ENCODE measurements at regions not wholly inside any gene's neighbourhood (a gene's known extent, or its start where the extent isn't known, plus 50 kb on each side); places are given as distances from the start of the nearest gene placed in this dataset.

DNA sequence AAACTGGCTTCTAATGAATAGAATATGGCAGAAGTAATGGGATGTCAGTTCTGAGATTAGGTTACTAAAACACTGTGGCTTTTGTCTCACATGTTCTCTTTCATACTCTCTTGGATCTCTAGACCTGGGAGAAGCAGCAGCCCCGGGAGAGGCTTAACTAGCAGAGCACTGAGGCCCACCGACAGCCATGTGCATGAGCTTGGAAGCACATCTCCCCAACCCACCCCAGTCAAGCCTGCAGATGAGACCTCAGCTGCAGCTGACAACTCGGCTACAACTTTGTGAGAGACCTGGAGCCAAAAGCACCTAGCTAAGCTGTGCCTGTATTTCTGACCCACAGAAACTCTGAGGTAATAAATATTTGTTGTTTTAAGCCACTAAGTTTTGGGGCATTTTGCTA lies 100.8 kb downstream of the TRIM29 start:
- ATAC-seq (no peak), DNase-seq (ENCODE audit: low spot score in 2 of 2) (no peak)
- Mint-ChIP-seq H3K27ac (no peak overlapping the region), H3K9me3 (no peaks in the 10 kb centered on the region), H3K36me3 (no peaks in the 10 kb centered on the region)

DNA sequence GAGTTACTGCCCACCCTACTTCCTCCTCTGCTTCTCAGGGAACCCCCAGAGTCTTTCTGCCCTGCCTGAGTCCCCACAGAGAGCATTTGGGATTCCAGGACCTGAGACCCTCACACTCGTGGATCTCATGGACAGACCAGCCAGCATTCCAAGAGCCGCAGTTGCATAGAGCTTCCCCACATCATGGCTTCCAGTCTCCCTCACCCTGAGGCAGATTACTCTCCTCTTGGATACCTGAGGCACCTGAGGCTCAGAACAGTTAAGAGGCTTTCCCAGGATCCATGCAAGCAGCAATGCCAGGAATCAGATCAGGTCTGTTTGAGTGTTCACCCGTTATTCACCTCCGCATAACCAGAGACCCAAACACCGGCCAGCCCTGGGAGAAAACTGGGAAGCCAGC lies 102.2 kb downstream of the TRIM29 start:
- Mint-ChIP-seq H3K27ac (no peak overlapping the region), H3K36me3 (no peaks in the 10 kb centered on the region), H3K9me3 (no peaks in the 10 kb centered on the region)
- ATAC-seq (no peak), DNase-seq (ENCODE audit: low spot score in 2 of 2) (no peak)

DNA sequence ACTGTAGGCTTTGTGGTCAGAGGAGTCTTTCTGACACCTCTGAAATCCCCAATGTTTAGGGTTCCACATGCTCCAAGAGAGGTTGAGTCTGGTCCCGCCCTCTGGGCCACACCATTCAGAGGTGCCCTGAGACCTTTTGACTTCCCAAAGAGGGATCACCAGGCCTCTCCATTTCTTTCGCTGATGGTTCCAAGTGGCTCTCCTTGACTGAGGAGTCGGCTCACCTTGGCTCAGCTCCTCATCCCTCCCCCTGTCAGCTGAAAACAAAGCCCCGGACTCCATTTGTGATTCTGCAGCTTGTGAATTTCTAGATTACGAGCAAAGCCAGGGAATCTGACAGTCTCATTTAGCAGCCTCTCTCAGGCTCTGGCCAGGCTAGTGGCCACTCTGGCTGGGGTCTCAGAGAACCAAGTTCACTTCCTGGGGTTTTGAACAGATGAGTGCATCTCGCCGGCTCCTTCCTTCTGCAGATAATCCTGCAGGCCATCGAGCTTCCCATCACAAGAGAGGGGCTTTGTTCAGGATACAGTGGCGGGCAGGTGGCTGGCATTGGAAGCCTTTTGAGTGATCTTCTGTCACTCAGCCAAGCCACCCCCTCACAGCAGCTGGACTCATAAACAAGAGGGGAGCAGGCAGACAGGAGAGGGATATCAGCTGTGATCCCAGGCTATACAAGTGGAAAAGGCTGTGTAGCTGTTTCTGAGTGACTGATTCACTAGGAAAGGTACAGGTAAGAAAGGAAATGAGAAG lies 102.9 kb downstream of the TRIM29 start:
- ATAC-seq (no peak), DNase-seq (ENCODE audit: low spot score in 2 of 2) (no peak)
- Mint-ChIP-seq H3K36me3 (no peaks in the 10 kb centered on the region), H3K9me3 (no peaks in the 10 kb centered on the region), H3K27ac (no peak overlapping the region)

DNA sequence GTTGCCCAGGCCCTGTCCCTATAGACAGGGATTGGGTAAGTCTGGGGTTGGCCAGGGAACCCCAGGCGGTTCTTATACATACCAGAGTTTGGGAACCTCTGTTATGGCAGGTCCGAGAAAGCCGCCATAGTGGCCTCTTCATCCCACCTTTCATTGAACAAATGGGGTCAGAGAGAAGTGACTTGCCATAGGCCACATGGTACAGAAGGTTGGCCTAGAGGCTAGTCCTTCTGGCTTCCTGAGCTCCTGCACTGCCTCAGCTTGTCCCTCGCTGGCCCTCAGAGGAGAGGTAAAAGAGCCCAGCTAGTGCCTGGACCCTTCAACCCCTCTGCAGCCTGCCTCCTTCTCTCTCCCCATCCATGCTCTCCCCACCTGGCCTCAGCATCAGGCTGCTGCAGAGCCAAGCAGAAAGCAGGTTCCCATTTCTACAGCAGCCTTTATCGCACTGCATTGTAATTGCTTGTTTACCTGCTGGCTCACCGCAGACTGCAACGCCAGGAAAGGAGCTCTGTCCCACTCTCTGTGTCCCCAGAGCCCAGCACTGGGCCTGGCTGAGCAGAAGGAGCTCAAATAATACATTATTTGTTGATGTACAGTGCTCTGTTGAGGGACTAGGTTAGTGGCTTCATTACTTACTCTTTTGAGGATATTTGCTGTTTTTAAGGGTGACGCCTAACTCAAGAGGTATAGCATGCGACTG lies 103.6 kb downstream of the TRIM29 start:
- H3K27ac Mint-ChIP-seq: no peak overlapping the region
- no peak for DNase-seq (ENCODE audit: low spot score in 2 of 2)
- no peaks in the 10 kb centered on the region for H3K9me3 Mint-ChIP-seq
- no peak for ATAC-seq
- no peaks in the 10 kb centered on the region for H3K36me3 Mint-ChIP-seq

DNA sequence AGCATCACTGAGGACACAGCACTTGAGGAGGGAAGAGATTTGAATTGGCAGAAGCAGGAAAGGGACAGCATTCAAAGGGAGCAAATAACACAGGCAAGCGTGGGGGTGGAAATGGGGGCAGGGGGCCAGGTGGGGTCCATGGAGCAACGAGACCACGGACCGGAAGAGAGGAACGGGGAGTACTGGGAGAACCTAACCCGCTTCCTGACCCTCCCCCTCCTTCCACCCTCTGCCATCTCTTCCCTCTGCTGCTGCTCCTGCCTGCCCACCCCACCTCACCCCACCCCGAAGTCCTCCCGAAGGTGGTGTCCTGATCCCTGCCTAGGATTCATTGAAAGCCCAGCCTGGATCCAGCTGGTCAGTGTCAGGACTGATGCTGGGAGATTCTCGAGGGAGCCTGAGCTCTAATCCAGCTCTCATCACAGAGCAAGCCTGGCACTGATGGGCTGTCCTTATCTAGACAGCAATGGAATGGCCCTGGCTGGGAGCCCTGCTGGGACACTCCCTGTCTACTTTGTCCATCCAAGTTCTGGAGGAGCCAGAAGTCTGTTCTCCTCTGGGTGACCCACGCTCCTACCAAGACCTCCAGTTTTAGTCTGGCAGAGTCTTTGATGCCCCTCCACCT lies 105.0 kb downstream of the TRIM29 start:
- Mint-ChIP-seq H3K36me3 (no peaks in the 10 kb centered on the region), H3K9me3 (no peaks in the 10 kb centered on the region), H3K27ac (no peak overlapping the region)
- ATAC-seq: no peak
- no peak for DNase-seq (ENCODE audit: low spot score in 2 of 2)

DNA sequence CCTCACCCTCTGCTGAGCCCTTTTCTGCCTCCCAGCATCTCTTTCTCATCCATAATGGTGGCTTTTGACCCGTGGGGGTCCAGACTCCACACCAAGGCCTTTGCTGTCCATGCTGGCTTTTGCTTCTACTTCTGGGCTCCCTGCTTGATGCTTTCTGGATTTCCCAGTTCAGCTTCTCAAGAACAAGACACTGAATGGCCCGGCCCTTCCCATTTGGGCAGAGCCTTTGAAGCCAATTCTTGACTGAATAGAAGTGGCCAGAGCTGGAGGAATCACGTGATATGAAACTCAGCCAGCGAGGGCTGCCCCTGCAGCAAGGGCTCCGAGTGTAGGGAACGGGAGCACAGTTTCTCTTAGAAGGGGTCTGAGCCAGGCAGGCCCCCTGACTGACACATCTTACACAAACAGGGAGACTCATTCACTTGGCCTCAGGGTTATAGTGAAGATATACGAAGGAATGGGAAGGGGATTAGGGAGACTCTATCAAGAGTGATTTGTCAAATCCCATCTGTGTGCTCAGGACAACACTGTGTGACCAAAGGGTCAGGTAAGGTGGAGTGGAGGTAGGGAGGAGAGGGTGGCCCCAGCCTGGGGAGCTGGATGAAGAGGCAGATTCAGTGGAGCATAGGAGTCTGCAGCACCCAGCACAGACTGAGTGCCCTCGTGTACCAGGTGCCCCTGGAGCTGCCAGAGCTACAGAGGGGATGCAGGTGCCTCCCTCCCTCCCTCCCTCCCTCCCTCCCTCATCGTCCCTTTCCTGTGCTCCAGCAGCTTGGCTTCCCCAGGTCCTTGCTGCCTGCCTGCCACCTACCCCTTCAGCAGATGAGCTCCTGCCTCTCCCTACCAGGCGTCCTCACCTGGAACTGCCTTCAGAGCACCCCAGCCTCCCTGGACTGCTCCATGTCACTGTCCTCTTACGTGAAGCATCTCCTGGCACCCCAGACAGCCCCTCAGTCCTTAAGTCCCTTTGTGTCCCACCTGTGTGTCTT lies 106.0 kb downstream of the TRIM29 start:
- ATAC-seq (no peak), DNase-seq (ENCODE audit: low spot score in 2 of 2) (no peak)
- no peaks in the 10 kb centered on the region for H3K36me3 Mint-ChIP-seq
- no peaks in the 10 kb centered on the region for H3K9me3 Mint-ChIP-seq
- H3K27ac Mint-ChIP-seq: no peak overlapping the region

DNA sequence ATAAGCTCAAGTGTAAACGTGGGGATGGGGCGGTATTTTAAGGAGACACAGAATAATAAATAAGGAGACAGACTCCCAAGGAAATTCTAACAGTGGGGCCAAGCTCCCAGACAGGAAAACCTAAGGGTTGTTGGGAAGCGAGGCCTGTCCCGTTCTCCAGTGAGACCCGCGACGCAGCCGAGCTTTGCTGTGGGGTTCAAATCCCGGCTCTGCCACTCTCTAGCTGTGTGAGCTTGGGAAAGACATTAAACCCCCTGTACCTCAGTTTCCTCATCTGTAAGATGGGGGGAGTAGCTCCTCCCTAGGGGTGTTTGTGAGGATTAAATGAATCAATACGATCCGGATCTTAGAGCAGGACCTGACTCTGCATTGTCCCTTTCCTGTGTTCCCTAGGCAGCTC lies 106.8 kb downstream of the TRIM29 start:
- DNase-seq (ENCODE audit: low spot score in 2 of 2): no peak
- Mint-ChIP-seq H3K9me3 (no peaks in the 10 kb centered on the region), H3K36me3 (no peaks in the 10 kb centered on the region), H3K27ac (no peak overlapping the region)
- no peak for ATAC-seq

DNA sequence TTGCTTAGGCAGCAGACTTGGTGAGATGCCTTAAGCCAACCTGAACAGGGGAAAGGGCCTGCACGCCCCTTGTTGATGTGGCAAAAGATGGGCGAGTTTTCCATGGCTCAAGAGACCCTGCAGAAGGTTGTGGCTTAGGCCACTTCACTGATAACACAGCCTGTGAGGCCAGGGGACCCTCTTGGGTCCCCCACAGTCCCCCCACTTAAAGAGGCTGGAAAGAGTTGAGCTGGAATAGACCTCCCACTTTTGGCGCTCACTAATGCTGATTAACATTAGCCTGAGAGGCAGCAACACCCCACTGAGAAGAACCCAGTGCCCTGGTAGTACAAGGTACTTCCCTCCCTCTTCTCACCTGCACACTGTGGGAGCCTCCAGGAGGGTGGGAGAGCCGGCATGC lies 107.5 kb downstream of the TRIM29 start:
- H3K27ac Mint-ChIP-seq: no peak overlapping the region
- no peaks in the 10 kb centered on the region for H3K9me3 Mint-ChIP-seq
- no peaks in the 10 kb centered on the region for H3K36me3 Mint-ChIP-seq

DNA sequence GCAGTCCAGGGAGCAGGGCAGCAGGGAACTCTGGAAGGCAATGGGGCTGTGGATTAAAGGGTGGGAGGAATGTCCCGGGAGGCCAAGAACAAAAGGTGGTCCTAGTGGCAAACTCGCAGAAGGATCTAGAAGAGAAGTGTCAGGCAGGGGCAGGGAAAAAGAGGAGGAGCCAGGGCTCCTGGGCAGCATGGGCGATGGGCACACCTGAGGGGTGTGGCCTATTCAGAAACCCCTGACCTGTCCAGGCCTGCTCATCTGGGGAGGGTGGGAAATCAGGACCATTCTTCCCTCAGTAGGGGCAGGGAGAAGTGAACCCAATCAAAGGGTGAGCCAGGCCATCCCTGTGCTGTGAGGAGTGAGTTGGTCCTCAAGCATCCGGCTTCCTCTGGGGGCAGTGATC lies 108.6 kb downstream of the TRIM29 start:
- H3K9me3 Mint-ChIP-seq: no peaks in the 10 kb centered on the region
- H3K27ac Mint-ChIP-seq: no peak overlapping the region
- ATAC-seq (no peak), DNase-seq (ENCODE audit: low spot score in 2 of 2) (no peak)
- H3K36me3 Mint-ChIP-seq: no peaks in the 10 kb centered on the region

More for the DNA sequence above, 107.5 kb downstream of the TRIM29 start:
- no peak for ATAC-seq
- no peak for DNase-seq (ENCODE audit: low spot score in 2 of 2)

DNA sequence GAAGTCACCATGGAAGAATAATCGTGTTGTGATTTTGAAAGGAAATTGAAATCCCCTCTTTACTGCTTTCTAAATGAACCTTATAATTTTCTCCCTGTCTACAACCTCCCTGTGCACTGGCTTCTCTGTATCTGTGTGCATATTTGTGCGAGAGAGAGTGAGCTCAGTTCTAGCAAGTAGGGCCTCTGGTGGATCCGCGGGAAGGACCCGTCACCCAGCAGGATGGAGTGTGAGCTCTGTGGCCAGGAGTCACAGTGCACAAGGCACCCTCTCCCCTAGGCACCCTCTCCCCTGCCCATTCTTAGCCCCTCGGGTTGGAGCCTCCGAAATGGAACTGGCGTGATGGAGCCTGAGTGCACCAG lies 109.0 kb downstream of the TRIM29 start:
- ATAC-seq (no peak), DNase-seq (ENCODE audit: low spot score in 2 of 2) (no peak)
- Mint-ChIP-seq H3K9me3 (no peaks in the 10 kb centered on the region), H3K27ac (no peak overlapping the region), H3K36me3 (no peaks in the 10 kb centered on the region)

DNA sequence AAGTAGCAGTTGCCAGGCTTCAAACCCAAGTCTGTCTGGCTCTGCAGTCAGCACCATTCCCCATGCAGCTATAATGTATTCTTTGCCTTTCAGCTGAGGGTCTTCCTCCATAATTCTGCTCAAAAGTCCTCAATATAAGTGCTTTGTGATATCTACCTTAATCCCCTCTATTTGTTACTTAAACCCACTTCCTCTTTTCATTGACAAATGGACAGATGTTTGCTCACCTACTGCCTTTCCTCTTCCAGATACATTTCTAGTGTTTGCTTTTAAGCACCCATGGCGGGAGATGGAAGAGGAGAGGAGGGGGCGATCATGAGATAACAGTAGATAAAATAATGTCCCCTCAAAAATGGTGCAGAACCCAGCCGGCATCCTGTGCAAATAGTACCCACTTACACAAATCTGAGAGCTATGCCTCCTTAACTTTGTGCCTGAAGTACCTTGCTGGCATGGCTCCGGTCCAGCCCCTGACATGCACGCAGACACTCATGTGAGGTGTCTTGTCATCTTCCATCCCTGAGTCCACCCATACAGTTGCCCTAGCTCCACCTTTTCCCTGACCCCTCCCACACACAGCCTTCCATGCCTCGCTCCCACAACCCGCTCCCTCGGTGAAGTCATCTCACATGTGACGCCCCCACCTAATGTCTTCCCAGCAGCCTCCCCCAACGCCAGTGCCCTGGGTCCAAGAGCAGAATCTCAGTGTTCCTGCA lies 109.6 kb downstream of the TRIM29 start:
- Mint-ChIP-seq H3K27ac (no peak overlapping the region), H3K9me3 (no peaks in the 10 kb centered on the region), H3K36me3 (no peaks in the 10 kb centered on the region)
- DNase-seq (ENCODE audit: low spot score in 2 of 2) (no peak), ATAC-seq (no peak)

DNA sequence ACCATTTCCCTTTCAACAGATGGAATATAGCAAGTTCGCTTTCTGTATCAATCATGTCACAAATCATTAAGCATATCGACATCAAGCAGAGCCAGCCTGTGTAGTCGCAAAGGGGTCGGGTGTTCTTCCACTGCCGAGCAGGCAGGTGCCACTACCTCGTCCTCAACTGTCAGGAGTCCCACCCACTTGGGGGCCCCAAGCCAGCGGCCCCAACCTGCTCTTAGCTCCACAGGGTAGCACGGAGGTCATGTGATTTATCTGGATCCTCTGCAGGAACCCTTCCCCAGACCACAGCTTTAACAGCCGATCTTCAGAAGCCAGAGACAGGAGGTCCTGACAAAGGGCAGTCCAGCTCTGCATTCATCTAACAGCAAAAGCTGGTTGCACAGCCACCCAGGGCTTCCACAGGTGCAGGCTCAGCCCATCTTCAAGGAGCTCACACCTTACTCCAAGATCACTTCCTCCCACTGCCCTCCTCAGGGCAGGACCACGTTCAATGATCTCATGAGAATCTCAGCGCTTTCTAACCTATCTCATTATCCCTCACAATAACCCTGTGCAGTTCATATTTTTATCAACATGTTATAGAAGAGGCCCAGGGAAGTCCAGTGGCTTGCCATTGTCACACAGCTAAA lies 110.2 kb downstream of the TRIM29 start:
- Mint-ChIP-seq H3K27ac (no peak overlapping the region), H3K36me3 (no peaks in the 10 kb centered on the region), H3K9me3 (no peaks in the 10 kb centered on the region)
- ATAC-seq (no peak), DNase-seq (ENCODE audit: low spot score in 2 of 2) (no peak)

DNA sequence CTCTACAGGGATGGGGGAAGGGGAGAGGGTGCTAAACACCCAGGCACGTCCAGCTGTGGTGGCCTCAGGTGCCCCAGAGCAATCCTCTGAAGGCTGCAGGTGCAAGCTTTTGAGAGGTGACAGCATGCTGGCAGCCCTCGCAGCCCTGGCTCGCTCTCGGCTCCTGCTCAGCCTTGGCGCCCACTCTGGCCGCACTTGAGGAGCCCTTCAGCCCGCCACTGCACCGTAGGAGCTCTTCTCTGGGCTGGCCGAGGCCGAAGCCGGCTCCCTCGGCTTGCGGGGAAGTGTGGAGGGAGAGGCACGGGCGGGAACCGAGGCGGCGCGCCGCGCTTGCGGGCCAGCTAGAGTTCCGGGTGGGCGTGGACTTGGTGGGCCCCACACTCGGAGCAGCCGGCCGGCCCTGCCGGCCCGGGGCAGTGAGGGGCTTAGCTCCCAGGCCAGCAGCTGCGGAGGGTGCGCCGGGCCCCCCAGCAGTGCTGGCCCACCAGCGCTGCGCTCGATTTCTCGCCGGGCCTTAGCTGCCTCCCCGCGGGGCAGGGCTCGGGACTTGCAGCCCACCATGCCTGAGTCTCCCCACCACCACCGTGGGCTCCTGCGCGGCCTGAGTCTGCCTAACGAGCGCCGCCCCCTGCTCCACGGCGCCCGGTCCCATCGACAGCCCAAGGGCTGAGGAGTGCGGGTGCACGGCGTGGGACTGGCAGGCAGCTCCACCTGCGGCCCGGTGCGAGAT lies 112.1 kb downstream of the TRIM29 start:
- DNase-seq (ENCODE audit: low spot score in 2 of 2) (no peak), ATAC-seq (no peak)
- H3K27ac Mint-ChIP-seq: no peak overlapping the region
- no peaks in the 10 kb centered on the region for H3K9me3 Mint-ChIP-seq
- H3K36me3 Mint-ChIP-seq: no peaks in the 10 kb centered on the region

DNA sequence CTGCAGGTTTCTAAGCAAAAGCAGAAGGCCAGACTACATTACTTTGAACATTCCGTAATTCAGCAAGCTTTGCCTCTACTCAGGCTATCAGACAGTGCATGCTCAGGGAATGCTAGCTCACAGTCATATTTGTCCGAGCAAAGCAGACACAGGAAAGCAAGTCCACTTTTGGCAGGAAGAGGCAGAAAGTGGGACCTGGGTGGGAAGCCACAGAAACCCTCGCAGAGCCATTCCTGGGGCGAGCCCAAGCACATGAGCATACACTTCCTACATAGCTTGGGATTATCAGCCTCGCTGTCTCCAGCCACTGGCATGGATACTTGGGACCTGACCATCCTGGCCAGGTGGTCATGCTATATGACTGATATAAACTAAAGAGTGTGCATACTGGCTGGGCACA lies 113.3 kb downstream of the TRIM29 start:
- H3K27ac Mint-ChIP-seq: no peak overlapping the region
- ATAC-seq (no peak), DNase-seq (ENCODE audit: low spot score in 2 of 2) (no peak)
- H3K9me3 Mint-ChIP-seq: no peaks in the 10 kb centered on the region
- no peaks in the 10 kb centered on the region for H3K36me3 Mint-ChIP-seq

DNA sequence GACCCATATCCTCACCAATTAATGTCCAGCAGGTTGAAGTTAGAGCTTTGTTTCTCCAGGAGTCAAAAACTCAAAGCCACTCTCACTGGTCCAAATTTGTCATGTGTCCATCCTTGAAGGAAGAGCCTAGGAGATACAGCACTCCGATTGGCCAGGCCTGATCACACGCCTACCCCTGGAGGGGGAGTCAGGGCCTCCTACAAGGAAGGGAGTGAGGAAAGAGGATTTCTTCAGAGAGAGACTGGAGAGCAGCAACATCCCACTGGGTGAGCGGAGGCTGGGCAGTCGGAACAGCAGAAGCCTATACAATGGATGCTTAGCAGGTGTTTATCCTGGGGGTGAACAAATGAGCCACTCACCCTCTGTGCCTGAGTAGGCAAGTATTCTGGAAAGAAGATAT lies 113.9 kb downstream of the TRIM29 start:
- no peaks in the 10 kb centered on the region for H3K36me3 Mint-ChIP-seq
- ATAC-seq: no peak
- no peak for DNase-seq (ENCODE audit: low spot score in 2 of 2)
- H3K27ac Mint-ChIP-seq: peak overlapping the region in 1 of 2 donors; percentile 4
- H3K9me3 Mint-ChIP-seq: no peaks in the 10 kb centered on the region

Data from activated naive CD4-positive, alpha-beta T cell treated with anti-CD3 and anti-CD28 coated beads, Interleukin-2, amount 50 U/mL, for 72 hours (primary cell).